ENCODE measurements at regions not wholly inside any gene's neighbourhood (a gene's known extent, or its start where the extent isn't known, plus 50 kb on each side); places are given as distances from the start of the nearest gene placed in this dataset.

DNA sequence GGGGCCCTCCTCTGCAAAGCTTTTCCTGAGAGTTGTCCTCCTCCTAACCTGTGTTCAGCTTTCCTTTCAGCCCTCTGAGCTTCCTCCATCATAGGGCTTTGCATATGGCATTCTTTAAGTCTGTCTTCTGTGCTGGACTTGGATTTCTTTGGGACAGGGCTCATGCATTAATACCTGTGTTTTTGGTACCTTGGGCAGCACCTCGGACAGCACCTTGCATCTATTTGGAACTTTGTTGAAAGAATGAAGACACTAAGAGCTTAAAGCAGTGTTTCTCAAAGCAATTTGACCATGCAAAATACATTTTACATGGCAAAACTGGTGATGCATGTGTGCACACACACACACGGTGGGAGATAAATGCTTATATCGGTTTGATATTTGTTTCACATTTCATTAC is 115.0 kb upstream of the SRRM4 start:
- DNase-seq (ENCODE audit: low read depth): no peak
- TF ChIP-seq, protein P1, sequence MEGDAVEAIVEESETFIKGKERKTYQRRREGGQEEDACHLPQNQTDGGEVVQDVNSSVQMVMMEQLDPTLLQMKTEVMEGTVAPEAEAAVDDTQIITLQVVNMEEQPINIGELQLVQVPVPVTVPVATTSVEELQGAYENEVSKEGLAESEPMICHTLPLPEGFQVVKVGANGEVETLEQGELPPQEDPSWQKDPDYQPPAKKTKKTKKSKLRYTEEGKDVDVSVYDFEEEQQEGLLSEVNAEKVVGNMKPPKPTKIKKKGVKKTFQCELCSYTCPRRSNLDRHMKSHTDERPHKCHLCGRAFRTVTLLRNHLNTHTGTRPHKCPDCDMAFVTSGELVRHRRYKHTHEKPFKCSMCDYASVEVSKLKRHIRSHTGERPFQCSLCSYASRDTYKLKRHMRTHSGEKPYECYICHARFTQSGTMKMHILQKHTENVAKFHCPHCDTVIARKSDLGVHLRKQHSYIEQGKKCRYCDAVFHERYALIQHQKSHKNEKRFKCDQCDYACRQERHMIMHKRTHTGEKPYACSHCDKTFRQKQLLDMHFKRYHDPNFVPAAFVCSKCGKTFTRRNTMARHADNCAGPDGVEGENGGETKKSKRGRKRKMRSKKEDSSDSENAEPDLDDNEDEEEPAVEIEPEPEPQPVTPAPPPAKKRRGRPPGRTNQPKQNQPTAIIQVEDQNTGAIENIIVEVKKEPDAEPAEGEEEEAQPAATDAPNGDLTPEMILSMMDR (conservative IDR thresholded peaks at IDR 0.05; ENCODE audit: low read length): no peak
- no peak overlapping the region for H3K4me3 ChIP-seq (ENCODE audit: low read length)

DNA sequence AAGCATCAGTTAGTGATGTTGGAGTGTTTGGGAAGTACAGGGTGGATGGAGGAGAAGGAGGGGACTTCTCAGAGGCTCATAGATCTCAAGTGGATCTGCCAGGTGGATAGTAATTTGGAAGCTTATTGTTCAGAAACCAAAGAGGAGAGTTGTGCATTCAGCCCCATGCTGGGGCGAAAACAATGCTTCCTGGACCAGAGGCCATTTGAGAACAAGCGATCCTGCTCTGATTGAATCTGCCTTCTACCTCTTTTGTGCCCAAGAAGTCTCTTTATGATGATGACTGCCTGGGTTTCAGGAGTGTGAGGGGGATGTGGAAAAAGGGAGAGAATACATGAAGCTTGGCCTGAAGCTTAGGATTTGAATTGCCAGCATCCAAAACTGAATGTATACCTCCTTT is 110.8 kb upstream of the SRRM4 start:
- no peak for DNase-seq (ENCODE audit: low read depth)
- TF ChIP-seq, protein P1 (conservative IDR thresholded peaks at IDR 0.05; ENCODE audit: low read length): no peak
- H3K4me3 ChIP-seq (ENCODE audit: low read length): no peak overlapping the region

DNA sequence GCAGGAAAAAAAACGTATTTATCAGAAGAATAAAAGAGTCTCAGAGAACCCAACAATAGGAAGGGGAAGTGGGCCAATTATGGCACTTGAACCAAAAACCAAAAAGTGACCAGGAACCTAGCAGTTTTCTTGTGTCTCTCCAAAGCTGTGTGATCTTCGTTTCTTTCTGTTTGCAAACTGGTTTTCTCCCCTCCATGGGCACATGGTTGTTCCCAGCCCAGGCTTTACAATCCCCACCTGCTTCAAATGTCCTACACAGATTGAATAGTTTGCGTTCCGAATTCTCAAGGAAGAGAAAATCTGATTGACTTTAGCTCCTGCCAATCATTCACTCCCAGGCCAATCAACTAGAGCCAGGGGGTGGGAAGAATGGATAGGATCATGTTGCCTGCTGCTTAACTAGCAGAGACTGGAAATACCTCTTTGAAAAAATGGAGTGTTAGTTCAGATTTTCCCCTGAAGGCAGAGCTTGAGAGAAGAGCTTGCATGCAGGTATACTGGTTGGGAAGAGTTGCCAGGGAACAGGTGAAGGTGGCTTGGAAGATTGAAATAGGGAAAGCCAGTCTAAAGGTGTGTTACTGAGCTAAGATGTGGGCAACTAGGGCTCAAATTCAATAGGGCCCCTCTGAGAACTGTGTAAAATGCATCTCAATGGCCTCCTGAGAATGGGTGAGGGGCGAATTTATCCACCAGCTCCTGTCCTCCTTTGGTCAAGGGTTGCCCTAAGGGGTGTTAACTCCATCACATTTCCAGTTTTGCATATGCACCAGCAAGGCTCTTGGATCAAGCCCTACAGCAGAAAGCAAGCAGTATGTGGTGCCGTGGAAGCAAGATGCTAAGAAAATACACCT is 106.4 kb upstream of the SRRM4 start:
- TF ChIP-seq, protein P1 (conservative IDR thresholded peaks at IDR 0.05; ENCODE audit: low read length): no peak
- DNase-seq (ENCODE audit: low read depth): no peak
- H3K4me3 ChIP-seq (ENCODE audit: low read length): no peak overlapping the region

DNA sequence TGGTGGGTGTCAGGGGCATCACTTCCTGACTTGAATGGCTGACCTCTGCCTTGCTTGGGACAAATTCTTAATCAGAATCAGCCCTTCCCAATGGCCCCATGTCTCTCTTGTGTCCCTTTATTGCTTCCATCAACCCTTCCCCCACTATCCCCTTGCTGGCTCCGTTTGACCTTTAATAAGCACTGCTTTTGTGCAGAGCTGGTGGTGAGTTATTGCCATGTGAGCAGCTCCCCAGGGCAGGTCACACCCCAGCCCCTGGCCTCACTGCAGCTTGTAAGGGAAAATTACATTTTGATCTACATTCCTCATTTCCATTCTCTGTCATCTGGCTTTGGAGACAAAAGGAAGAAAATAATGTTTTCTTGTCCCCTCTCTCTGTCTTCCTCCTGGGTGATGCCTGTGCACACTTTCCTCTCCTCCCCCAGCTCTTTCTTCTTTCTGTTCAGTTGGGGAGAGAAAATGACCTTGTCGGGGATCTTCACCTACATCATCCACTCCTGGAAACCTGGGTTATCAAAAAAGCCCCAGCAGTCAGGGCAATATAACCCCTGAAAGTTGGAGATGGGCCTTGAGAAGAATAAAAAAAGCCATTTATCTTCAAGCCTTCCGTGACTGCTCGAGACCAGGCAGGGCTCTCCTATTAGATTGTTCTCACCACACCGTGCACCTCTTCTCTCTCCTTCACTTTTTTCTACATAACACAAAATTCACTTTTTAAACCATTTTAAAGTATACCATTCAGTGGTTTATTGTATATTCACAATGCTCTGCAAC is 100.4 kb upstream of the SRRM4 start:
- no peak overlapping the region for H3K4me3 ChIP-seq (ENCODE audit: low read length)
- no peak for DNase-seq (ENCODE audit: low read depth)

DNA sequence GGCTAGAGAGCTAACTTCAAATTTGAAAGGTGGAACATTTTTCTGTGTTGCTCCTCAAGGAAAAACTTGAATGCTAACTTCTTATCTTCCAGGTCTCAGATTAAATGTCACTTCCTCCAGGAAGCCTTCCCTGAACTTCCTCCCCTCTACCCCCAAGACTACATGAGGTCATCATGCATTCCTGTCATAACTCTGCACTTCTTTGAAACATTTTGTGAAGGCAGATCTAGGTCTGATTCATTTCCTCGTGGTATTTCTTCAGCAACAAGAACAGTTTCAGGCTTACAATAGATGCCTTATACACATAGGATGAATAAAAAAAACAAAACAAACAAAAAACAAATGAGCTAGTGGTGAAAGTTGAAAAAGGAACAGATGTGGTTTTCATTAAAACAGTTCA is 97.1 kb upstream of the SRRM4 start:
- TF ChIP-seq, protein P1 (conservative IDR thresholded peaks at IDR 0.05; ENCODE audit: low read length): no peak
- no peak overlapping the region for H3K4me3 ChIP-seq (ENCODE audit: low read length)
- no peak for DNase-seq (ENCODE audit: low read depth)

More for the DNA sequence above, 100.4 kb upstream of the SRRM4 start:
- TF ChIP-seq, protein P1 (conservative IDR thresholded peaks at IDR 0.05; ENCODE audit: low read length): no peak

DNA sequence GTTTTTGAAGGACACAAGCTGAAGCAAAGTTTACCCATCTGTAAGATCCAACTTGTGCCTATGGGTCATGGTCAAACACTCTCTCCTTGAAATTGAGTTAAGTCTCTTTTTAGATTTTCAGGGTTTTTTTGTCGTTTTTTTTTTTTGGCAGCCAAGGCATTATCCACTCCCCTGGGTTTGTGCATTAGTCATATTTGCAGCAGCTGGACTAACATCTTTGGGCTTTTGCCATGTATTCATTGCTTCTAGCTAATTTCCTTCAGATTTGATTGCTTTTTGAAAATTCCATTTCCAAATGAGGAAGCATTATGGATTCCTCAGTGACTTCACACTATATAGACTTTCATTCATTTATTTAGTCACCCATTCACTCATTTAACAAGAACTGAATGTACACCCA is 80.3 kb upstream of the SRRM4 start:
- no peak for DNase-seq (ENCODE audit: low read depth)
- TF ChIP-seq, protein P1 (conservative IDR thresholded peaks at IDR 0.05; ENCODE audit: low read length): no peak
- no peak overlapping the region for H3K4me3 ChIP-seq (ENCODE audit: low read length)

Measured in AG10803 (cell line).